ENCODE measurements at regions not wholly inside any gene's neighbourhood (a gene's known extent, or its start where the extent isn't known, plus 50 kb on each side); places are given as distances from the start of the nearest gene placed in this dataset.

DNA sequence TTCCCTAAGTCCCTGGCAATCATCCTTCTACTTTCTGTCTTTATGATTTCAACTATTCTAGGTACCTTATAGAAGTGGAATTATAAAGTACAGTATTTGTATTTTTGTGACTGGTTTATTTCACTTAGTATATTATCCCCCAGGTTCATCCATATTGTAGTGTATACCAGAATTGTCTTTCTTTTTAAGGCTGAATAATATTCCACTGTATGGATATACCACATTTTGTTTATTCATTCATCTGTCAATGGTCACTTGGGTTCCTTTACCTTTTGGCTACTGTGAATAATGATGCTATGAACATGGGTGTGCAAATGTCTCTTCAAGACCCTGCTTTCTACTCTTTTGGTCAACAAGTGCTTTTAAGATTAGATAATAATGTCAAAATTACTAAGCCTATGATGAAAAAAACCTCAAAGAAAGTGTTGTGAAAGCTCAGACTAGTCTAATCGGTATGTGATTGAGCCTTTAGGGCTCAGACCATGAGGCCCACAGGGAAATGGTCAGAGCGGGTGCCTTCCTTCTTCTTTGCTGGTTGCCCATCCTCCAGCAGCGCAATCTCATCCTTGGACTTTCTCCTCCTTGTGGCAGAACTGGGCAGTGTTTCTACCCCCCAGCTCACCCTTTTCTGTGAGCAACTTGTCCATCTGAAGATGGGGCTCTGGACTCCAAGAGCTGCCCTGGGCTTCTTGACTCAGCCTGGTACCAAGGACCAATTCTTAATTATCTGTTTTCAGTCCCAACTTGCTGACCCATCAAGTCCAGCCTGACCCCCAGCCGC is 105.4 kb downstream of the TTC8 start:
- peak; percentile 53 for DNase-seq (ENCODE audit: low read depth, low spot score)
- in situ Hi-C loops (cut with HindIII; ENCODE audit: low pct_unique_long_range_greater_than_20kb, low sequenced_read_pairs): no loop called here

GRCh38 chr14:88931321-88932110 is 107.1 kb downstream of the TTC8 start:
- no peak for DNase-seq (ENCODE audit: low read depth, low spot score)
- in situ Hi-C loops (cut with HindIII; ENCODE audit: low pct_unique_long_range_greater_than_20kb, low sequenced_read_pairs): no loop called here

DNA sequence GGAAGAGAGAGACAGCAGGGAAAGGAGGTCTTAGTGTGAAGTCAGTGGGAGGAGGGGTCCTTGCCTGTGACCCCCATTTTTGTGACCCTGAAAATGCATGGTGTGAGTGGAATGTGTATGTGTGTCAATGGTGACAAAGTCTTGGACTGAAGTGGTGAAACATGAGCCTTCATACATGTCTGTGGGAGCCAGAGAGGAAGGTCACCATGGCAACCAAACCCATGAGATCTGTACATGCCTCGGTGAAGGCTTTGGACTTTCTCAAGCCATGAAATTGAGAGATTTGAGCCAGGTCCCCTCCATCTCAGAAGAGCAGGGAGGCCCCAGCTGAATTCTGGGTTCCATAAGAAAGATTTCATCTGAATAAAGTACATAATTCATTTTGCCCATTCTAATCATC is 108.7 kb downstream of the TTC8 start:
- in situ Hi-C loops (cut with HindIII; ENCODE audit: low pct_unique_long_range_greater_than_20kb, low sequenced_read_pairs): no loop called here
- no peak for DNase-seq (ENCODE audit: low read depth, low spot score)

DNA sequence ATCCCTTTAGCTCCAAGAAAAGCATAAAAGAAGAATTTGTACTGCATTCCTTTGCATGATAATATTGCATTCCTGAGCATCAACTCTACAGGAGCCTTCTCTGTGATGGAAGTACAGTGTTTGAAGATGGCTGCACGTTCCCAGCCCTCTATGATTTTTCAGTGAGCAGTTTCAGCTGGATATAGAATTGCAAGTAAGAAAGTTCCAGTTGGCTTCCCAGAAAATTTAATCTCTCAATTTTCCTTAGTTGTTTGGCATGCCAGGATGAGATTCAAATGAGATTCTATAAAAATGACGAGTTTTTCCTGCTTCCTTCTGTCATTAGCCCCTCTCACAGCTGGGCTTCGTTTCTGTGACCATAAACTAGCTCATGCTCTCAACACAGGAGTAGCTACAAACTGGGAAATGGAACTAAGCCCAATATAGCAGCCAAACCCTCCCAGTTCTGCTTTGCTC is 109.9 kb downstream of the TTC8 start:
- DNase-seq (ENCODE audit: low read depth, low spot score): no peak
- in situ Hi-C loops (cut with HindIII; ENCODE audit: low pct_unique_long_range_greater_than_20kb, low sequenced_read_pairs): no loop called here

GRCh38 chr14:88935083-88935482 is 110.6 kb downstream of the TTC8 start:
- in situ Hi-C loops (cut with HindIII; ENCODE audit: low pct_unique_long_range_greater_than_20kb, low sequenced_read_pairs): no loop called here
- no peak for DNase-seq (ENCODE audit: low read depth, low spot score)

DNA sequence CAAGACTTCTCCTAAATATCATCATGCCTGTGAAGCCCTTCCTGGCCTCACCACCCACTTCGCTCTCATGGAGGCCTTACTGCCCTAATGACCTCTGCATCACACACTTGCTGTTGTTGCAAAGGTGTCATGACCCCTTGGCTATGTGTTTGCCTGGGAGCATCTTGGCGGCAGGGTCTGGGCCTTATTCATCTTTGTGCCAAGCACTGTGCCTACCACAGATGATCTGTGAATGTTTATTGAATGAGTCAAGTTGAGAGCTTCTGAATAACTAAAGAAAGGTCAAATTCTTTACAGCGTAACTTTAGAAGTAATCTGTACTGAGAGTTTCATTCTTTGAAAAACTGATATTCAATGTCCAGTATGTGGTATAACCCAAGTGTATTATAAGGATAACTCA is 113.3 kb downstream of the TTC8 start:
- no peak for DNase-seq (ENCODE audit: low read depth, low spot score)
- in situ Hi-C loops (cut with HindIII; ENCODE audit: low pct_unique_long_range_greater_than_20kb, low sequenced_read_pairs): no loop called here

GRCh38 chr14:88940671-88941070 is 116.2 kb downstream of the TTC8 start:
- DNase-seq (ENCODE audit: low read depth, low spot score): no peak
- in situ Hi-C loops (cut with HindIII; ENCODE audit: low pct_unique_long_range_greater_than_20kb, low sequenced_read_pairs): no loop called here

- DNase-seq (ENCODE audit: low read depth, low spot score): no peak
- in situ Hi-C loops (cut with HindIII; ENCODE audit: low pct_unique_long_range_greater_than_20kb, low sequenced_read_pairs): no loop called here
Measured at GRCh38 chr14:88941414-88941813, 117.0 kb downstream of the TTC8 start.

DNA sequence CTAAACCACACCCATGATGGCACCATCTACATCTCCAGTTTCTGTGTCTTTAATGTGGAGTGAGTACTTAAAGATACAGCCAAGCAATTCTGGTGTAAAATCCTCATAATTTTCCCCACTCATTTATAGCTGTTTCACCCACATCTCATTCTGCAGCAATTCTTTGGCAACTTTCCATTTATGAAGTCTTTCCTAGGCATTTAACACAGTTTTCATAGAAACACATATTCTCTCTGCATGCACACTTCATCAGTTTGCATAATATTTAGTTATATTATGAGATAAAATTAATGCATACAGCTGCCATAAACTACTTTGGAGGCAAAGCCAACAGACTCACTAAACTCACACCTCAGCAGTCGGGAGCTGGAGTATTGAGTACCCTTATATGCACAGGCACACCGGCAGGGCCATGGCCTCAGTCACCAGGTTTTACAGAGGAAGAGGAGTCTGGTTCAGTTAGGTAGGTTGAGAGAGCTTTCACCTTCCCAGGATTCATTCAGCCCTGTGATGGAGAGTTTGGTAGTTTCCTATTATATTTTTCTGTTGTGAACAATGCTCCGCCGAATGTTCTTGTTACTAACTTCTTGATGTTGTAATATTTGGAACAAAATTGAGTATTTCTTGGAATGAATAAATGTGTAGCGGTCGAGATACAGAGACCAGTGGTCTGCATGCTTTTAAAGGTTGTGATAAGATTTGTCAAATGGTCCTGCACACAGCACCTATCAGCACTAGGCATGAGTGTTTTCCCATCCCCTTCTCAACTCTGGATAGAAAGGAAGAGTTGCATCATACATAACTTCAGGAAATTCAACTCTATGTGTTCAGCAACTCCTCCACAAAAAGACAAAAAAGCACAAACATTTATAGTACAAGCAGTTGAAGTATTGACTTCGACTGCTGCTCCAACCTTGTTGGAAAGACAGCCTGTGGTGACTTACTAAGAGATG is 123.5 kb downstream of the TTC8 start:
- in situ Hi-C loops (cut with HindIII; ENCODE audit: low pct_unique_long_range_greater_than_20kb, low sequenced_read_pairs): no loop called here

DNA sequence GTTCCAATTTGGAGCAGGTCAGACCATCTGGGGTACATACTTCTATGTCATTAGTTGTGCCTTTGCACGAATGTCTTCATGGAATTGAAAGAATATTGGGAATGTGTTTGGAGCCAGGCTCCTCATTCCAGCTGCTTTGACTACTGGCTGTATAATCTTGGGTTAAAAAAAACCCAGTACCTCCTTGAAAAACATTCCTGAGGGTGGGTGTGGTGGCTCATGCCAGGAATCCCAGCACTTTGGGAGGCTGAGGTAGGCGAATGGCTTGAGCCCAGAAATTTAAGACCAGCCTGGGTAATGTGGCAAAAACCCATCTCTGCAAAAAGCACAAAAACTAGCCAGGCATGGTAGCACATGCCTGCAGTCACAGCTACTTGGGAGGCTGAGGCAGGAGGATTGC is 125.6 kb downstream of the TTC8 start:
- DNase-seq (ENCODE audit: low read depth, low spot score): no peak
- in situ Hi-C loops (cut with HindIII; ENCODE audit: low pct_unique_long_range_greater_than_20kb, low sequenced_read_pairs): no loop called here

More for the DNA sequence above, 123.5 kb downstream of the TTC8 start:
- no peak for DNase-seq (ENCODE audit: low read depth, low spot score)

- DNase-seq (ENCODE audit: low read depth, low spot score): no peak
- in situ Hi-C loops (cut with HindIII; ENCODE audit: low pct_unique_long_range_greater_than_20kb, low sequenced_read_pairs): no loop called here
Measured at GRCh38 chr14:88951370-88951769, 126.9 kb downstream of the TTC8 start.

- in situ Hi-C loops (cut with HindIII; ENCODE audit: low pct_unique_long_range_greater_than_20kb, low sequenced_read_pairs): no loop called here
- DNase-seq (ENCODE audit: low read depth, low spot score): no peak
Measured at GRCh38 chr14:88952901-88953300, 128.4 kb downstream of the TTC8 start.

DNA sequence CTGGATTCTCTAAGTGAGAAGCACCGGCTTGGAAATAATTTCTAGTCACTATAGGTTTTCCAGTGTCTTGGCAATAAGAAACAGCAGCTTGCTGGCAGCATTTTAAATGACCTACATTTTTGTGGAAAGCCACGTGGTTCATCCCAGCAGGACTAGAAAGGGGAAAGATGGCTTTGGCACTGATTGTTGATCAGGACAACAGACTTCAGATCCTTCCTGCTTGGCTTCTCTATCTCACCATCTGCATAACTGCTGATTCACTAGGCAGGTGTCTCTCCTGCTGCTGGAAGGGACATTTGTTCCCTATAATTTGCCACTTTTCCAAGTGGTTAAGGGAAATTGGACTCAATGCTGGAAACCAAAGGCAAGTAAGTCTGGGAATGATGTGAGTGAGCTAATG is 131.0 kb downstream of the TTC8 start:
- in situ Hi-C loops (cut with HindIII; ENCODE audit: low pct_unique_long_range_greater_than_20kb, low sequenced_read_pairs): no loop called here
- DNase-seq (ENCODE audit: low read depth, low spot score): no peak

GRCh38 chr14:88960496-88960895 is 136.0 kb downstream of the TTC8 start:
- in situ Hi-C loops (cut with HindIII; ENCODE audit: low pct_unique_long_range_greater_than_20kb, low sequenced_read_pairs): no loop called here
- DNase-seq (ENCODE audit: low read depth, low spot score): no peak

DNA sequence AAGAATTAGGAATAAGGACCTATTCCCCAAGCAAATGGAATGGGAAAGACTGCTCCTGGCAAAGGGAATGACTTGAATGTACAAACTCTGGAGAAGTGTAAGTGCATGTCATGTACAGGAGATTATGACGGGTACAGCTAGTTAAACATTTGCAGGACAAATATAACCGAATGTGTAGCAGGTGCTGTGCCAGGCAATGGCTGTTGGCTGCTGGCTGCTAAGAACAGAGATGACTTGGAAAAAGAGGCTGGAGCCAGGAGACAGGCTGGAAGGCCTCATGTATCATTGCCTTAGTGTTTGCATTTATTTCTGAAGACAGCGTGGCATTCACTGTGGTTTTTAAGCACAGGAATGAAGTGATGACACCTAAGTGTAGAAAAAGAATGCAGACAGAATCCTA is 136.8 kb downstream of the TTC8 start:
- no peak for DNase-seq (ENCODE audit: low read depth, low spot score)
- in situ Hi-C loops (cut with HindIII; ENCODE audit: low pct_unique_long_range_greater_than_20kb, low sequenced_read_pairs): no loop called here

DNA sequence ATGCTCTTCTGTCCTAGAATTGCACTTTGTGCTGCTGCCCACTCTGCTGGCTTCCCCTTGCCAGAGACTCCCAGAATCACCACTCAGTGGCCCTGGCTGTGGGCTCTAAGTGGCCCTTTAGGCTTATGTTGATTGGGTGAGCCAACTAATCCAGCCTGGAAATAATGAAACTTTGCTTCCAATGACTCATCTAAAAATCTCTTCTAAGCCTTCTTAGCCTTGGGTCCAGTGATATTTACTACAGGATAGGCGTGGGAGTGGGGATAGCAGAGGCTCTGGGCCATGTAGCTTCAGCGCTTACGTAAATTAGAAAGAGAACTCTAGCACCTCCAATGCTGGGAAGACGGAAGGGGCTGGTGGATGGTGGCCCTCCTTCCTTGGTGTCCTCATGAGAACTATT is 137.9 kb downstream of the TTC8 start:
- in situ Hi-C loops (cut with HindIII; ENCODE audit: low pct_unique_long_range_greater_than_20kb, low sequenced_read_pairs): no loop called here
- DNase-seq (ENCODE audit: low read depth, low spot score): no peak

DNA sequence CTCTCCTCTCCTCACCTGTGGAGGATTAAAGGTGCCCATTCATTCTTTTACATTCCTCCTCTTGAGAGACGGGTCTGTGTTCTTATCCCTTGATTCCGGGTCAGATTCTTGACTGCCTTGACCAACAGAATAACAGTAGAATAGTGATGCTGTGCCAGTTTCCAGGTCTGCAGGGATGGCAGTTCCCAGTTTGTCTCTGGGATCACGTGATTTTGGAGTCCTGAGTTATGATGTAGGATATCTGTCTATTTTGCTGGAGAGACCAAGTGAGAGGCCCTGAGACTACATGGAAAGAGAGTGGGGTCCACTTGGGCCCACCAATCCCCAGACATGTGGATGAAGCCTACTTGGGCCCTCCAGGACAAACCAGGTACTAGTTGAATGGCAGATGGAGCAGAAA is 142.8 kb downstream of the TTC8 start:
- DNase-seq (ENCODE audit: low read depth, low spot score): no peak
- in situ Hi-C loops (cut with HindIII; ENCODE audit: low pct_unique_long_range_greater_than_20kb, low sequenced_read_pairs): no loop called here

Measured in SK-MEL-5 (cell line).